ENCODE measurements at regions not wholly inside any gene's neighbourhood (a gene's known extent, or its start where the extent isn't known, plus 50 kb on each side); places are given as distances from the start of the nearest gene placed in this dataset.
A peak's percentile ranks its signal among the peaks of the same experiment; 100 is the strongest.

- Histone ChIP-seq H3K36me3 (ENCODE audit: control insufficient read depth in 2 of 2, insufficient read depth in 1 of 2, low read length in 2 of 2) (no peaks in the 10 kb centered on the region), H3K4me3 (ENCODE audit: low read depth, low read length) (no peak overlapping the region), H3K27ac (ENCODE audit: extremely low read depth, low read depth, low read length) (no peak overlapping the region), H3K9me3 (ENCODE audit: control insufficient read depth, insufficient read depth, low read depth, low read length) (no peaks in the 10 kb centered on the region), H3K4me1 (ENCODE audit: control insufficient read depth, insufficient read depth, low read length) (peaks cover 9% of the 10 kb centered on the region)
- no peak for TF ChIP-seq PBX3 (CRISPR knock-in tag; IDR thresholded peaks at IDR 0.05)
- 0 out of 2 replicates have a peak, but pooled peaks have one; percentile 15 for TF ChIP-seq KLF17 (tag by site-specific recombination; IDR thresholded peaks at IDR 0.05)
- TF ChIP-seq MYNN (tag by site-specific recombination; IDR thresholded peaks at IDR 0.05; ENCODE audit: borderline replicate concordance): no peak
- TF ChIP-seq ZNF530 (tag by site-specific recombination; IDR thresholded peaks at IDR 0.05; ENCODE audit: low read depth): no peak
- peak; percentile 31; the same call in 1 of the 2 replicates for TF ChIP-seq PRDM10 (tag by site-specific recombination; IDR thresholded peaks at IDR 0.05)
- ChIA-PET CTCF (interaction anchor here (0.6 to 0.7 kb wide), 2 partner anchors 9 to 886 kb away, joined by 3 to 4 read pairs; no protein-coding TSS in a partner anchor), POLR2A (no interaction called here)
Observed at GRCh38 chr10:31582365-31583052, 263.5 kb downstream of the ZEB1 start.

- no peak for TF ChIP-seq ZSCAN18 (tag by site-specific recombination; IDR thresholded peaks at IDR 0.05)
- H3K4me3 ChIP-seq (ENCODE audit: low read depth, low read length): no peak overlapping the region
- H3K9me3 ChIP-seq (ENCODE audit: control insufficient read depth, insufficient read depth, low read depth, low read length): no peaks in the 10 kb centered on the region
- H3K4me1 ChIP-seq (ENCODE audit: control insufficient read depth, insufficient read depth, low read length): peaks cover 9% of the 10 kb centered on the region
- no peaks in the 10 kb centered on the region for H3K36me3 ChIP-seq (ENCODE audit: control insufficient read depth in 2 of 2, insufficient read depth in 1 of 2, low read length in 2 of 2)
- POLR2A ChIA-PET: no interaction called here
- H3K27ac ChIP-seq (ENCODE audit: extremely low read depth, low read depth, low read length): no peak overlapping the region
- CTCF ChIA-PET: no interaction called here
Observed at GRCh38 chr10:31581741-31582323, 262.8 kb downstream of the ZEB1 start.

GRCh38 chr10:31580646-31581045 is 261.6 kb downstream of the ZEB1 start:
- CTCF ChIA-PET: no interaction called here
- no peak for TF ChIP-seq ZNF341 (tag by site-specific recombination; IDR thresholded peaks at IDR 0.05; ENCODE audit: low read depth)
- TF ChIP-seq ZNF792 (tag by site-specific recombination; IDR thresholded peaks at IDR 0.05): no peak
- TF ChIP-seq GFI1B (tag by site-specific recombination; IDR thresholded peaks at IDR 0.05): no peak
- TF ChIP-seq SP7 (tag by site-specific recombination; IDR thresholded peaks at IDR 0.05): no peak
- TF ChIP-seq ZNF768 (tag by site-specific recombination; IDR thresholded peaks at IDR 0.05): no peak
- no peak for TF ChIP-seq BCL6B (tag by site-specific recombination; IDR thresholded peaks at IDR 0.05)
- TF ChIP-seq ZNF629 (tag by site-specific recombination; IDR thresholded peaks at IDR 0.05): no peak
- no peak for TF ChIP-seq MZF1 (tag by site-specific recombination; IDR thresholded peaks at IDR 0.05; ENCODE audit: borderline replicate concordance)
- TF ChIP-seq ZBTB26 (tag by site-specific recombination; optimal IDR thresholded peaks at IDR 0.05): no peak
- no peak for TF ChIP-seq ZNF112 (tag by site-specific recombination; IDR thresholded peaks at IDR 0.05)
- no peak for TF ChIP-seq ZNF571 (tag by site-specific recombination; IDR thresholded peaks at IDR 0.05)
- TF ChIP-seq ZNF354C (tag by site-specific recombination; IDR thresholded peaks at IDR 0.05; ENCODE audit: borderline replicate concordance, low read depth): no peak
- no peak for TF ChIP-seq ZBTB17 (tag by site-specific recombination; IDR thresholded peaks at IDR 0.05)

More at GRCh38 chr10:31580646-31581045, 261.6 kb downstream of the ZEB1 start:
- Histone ChIP-seq H3K27ac (ENCODE audit: extremely low read depth, low read depth, low read length) (no peak overlapping the region), H3K36me3 (ENCODE audit: control insufficient read depth in 2 of 2, insufficient read depth in 1 of 2, low read length in 2 of 2) (no peaks in the 10 kb centered on the region), H3K9me3 (ENCODE audit: control insufficient read depth, insufficient read depth, low read depth, low read length) (no peaks in the 10 kb centered on the region), H3K4me1 (ENCODE audit: control insufficient read depth, insufficient read depth, low read length) (peaks cover 9% of the 10 kb centered on the region), H3K4me3 (ENCODE audit: low read depth, low read length) (no peak overlapping the region)
- POLR2A ChIA-PET: no interaction called here

Measured in HEK293 (cell line).